GM18502 (cell line): ENCODE measurements at regions not wholly inside any gene's neighbourhood (a gene's known extent, or its start where the extent isn't known, plus 50 kb on each side); places are given as distances from the start of the nearest gene placed in this dataset.
"Not testable (repeated sequence)": the region's sequence is repeated elsewhere in the genome, so short reads cannot be mapped to it uniquely, and the experiment has no call there.

Experiments
- ATAC-seq: cut with Tn5 transposase; IDR thresholded peaks from one replicate; pipeline ENCODE4 v1.9.1; 2021; ENCODE audit warnings: mild to moderate bottlenecking; ENCODE audit not compliant: unreplicated experiment, poor library complexity

- no peak for ATAC-seq
These were observed 129.2 kb downstream of the TBX18 start for GRCh38 chr6:84635081-84635761.

GRCh38 chr6:84633771-84634170 lies 130.6 kb downstream of the TBX18 start:
- no peak for ATAC-seq

DNA sequence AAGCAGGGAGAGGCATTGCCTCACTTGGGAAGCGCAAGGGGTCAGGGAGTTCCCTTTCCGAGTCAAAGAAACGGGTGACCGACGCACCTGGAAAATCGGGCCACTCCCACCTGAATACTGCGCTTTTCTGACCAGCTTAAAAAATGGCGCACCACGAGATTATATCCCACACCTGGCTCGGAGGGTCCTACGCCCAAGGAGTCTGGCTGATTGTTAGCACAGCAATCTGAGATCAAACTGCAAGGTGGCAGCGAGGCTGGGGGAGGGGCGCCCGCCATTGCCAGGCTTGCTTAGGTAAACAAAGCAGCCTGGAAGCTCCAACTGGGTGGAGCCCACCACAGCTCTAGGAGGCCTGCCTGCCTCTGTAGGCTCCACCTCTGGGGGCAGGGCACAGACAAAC lies 137.9 kb downstream of the TBX18 start:
- ATAC-seq = not testable (repeated sequence)

DNA sequence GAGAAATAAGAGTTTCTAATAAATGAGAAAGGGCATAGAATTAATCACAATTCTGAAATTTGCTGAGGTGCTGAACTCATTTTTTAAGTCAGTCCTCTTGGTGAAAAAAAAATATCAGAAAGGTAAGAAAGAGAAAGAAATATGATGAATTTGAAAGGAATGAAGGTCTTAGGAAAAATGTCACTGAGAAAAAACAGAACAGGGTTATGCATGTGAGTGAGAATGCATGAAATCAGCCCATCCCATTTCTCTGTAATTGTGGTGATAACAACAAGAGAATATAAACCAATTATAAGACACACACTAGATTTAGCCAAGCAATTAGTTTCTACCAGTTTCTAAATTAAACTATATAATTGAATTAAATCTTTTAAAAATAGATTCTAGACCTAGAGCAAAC lies 138.9 kb downstream of the TBX18 start:
- ATAC-seq = no peak

DNA sequence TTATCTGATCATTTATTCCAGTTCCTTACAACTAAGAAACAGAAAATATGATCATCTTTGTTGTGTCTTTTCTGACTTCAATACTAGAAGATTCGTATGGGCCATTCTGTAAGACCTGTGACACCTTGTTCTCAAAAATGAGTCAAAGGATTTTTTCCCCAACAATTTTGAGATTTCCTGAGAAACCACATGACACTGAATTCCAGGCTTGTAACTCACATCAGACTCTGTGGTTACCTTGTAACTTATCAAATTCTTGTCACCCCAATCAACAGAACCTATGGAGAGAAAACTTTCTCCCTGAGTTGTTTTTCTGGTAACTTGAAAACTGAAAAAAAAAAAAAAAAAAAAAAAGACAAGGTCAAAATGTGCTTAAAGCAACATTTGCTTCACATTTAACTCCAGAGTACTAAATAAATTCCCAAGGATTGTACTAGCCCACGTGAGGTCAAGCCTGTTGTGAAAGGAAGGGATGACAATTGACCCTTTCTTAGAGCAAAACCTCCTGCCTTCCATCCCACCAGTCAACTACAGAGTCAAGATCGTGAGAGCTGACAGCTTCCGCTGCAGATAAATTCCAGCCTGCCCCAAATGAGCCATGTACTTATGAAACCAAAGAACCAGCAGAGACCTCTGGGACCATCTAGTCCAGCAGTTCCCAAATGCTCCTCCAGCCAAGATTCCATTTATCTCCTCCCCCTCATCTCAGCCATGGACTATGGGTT lies 140.3 kb downstream of the TBX18 start:
- ATAC-seq = no peak

DNA sequence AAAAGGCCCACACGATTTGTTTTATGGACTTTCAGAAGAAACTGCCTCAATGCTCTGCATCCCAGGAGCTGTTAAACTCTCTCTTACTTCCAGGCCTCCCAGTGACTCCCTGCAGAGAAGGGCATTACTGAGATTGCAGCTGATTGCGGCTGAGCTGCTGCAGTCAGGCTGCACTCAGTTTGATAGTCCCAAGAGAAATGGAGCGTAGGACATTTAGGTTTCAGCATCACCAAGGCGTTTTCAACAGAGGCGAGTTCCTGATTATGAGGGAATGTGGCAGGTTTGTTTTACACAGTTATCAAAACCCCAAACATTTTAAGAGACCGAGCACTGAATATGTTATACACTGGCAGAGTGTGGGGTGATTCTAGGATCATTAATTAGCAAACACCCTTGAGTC lies 145.6 kb downstream of the TBX18 start:
- ATAC-seq = no peak

- no peak for ATAC-seq
These were observed 146.2 kb downstream of the TBX18 start for GRCh38 chr6:84618046-84618752.

GRCh38 chr6:84615987-84616386 lies 148.4 kb downstream of the TBX18 start:
- ATAC-seq = no peak

DNA sequence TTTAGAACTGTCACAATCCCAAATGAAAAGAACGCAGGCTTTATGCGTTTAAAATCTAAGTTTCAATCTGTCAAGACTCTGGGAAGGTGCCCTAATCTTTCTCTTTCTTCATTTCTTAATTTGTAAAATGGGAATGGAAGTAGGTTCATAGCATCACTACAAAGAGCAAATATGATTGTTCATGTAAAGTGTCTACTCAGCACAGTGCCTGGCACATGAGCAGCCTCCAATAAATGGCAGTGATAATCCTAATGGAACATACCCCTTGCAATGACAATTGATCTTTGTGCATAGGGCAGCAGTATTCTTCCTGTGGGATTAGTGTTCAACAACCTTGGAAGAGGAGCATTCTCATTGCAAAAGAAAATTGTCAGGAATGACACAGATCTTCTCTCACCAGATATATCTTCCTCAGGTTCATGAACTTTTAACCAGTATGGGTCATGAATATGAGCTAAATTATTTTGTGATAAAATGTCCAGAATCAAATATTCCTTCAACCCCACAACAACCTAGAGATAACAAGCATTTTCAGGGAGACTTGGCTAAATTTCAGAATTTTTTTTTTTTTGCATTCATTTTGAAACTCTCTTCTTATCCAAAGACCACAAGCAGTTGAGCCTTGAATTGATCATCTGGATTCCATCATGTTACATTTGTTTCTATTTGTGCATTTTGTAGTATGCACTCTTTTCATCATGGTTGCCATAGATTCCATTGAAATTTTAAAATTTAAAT lies 149.1 kb downstream of the TBX18 start:
- no peak for ATAC-seq

DNA sequence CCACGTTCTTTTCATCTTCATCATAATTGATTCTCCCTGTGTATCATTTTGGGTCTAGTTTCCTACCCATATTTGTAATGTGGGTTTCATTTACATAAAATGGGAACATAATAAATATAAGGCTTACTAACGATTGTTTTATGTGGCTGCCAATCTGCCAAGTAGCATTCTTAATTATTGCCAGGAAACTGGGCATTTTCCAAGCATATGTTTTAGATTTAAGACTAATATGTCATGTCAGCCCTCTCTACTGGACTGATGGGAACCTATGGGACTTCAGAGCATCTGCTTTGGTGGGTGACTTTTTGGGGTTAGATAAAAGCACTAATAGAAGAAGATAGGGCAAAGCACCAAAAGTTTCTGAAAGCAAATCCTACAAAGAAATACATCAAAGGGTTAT lies 157.5 kb downstream of the TBX18 start:
- ATAC-seq = no peak

DNA sequence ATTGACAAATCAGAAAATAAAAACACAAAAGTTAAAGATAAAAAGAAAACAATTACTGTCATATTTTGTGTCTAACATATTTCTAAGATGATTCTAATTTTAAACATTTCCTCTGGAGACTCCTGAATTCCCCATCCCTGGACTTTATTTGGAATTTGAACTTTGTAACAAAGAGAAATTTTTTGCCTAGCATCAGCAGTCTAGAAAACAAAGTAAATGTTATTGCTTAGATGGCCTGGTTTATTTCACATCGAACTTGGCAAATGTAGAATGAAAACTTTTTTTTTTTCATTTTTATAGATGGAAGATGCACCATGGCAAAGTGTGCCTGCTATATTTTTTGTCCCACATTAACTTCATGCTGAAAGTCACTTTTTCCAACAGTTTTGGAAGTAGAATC lies 159.1 kb downstream of the TBX18 start:
- no peak for ATAC-seq

DNA sequence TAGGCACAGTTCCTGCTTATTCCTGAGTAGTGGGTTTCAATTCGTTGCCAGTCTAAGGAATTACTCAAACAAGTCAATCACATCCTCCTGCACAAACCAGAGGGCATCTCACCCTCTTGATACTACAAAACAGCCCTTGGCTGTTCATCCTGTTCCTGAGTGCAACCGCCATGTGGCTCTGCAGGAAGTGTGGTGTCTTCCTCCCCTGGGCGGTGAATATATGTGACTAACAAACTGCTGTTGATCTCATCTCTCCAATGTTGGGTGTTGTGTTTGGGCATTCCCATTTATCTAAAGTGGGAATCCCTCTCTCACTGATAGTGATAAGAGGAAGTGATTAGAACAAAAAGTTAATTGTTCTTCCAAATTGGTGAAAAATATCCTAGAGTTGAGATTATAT lies 163.0 kb downstream of the TBX18 start:
- no peak for ATAC-seq

GRCh38 chr6:84599991-84600390 lies 164.4 kb downstream of the TBX18 start:
- ATAC-seq = no peak

- ATAC-seq = no peak
These were observed 167.0 kb downstream of the TBX18 start for GRCh38 chr6:84597238-84597875.

- no peak for ATAC-seq
These were observed 167.9 kb downstream of the TBX18 start for GRCh38 chr6:84596488-84596887.

DNA sequence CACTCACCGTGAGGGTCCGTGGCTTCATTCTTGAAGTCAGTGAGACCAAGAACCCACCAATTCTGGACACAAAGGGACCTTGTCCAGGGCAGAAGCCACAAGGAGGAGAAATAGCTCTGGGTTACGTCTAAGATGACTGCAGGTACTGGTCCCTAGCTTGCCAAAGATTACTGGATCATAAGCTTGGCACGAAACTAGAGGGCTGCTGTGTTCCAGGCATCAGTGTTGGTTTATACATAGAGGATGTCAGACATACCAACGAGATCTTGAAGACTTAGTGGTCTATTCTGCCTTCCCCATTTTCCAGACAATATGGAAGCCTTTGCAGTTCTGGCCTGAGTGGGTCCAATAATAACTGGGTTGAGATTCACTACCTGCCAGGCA lies 175.7 kb downstream of the TBX18 start:
- no peak for ATAC-seq

- ATAC-seq = not testable (repeated sequence)
These were observed 176.3 kb downstream of the TBX18 start for GRCh38 chr6:84587994-84588696.

GRCh38 chr6:84587202-84587940 lies 177.0 kb downstream of the TBX18 start:
- not testable (repeated sequence) for ATAC-seq

GRCh38 chr6:84583784-84584183 lies 180.6 kb downstream of the TBX18 start:
- ATAC-seq = no peak
